IPS-18a (cell line): ENCODE measurements at regions not wholly inside any gene's neighbourhood (a gene's known extent, or its start where the extent isn't known, plus 50 kb on each side); places are given as distances from the start of the nearest gene placed in this dataset.

ENCODE experiments used
- H3K27ac ChIP-seq: one replicate; pipeline ENCODE4 v1.5.1; 2013; ENCODE audit warnings: low read length
- H3K27me3 ChIP-seq: one replicate; pipeline ENCODE4 v1.6.1; 2013; ENCODE audit warnings: mild to moderate bottlenecking, low read length; ENCODE audit not compliant: control insufficient read depth, insufficient read depth
- H3K36me3 ChIP-seq: one replicate; pipeline ENCODE4 v1.6.1; 2013; ENCODE audit warnings: low read depth, low read length; ENCODE audit not compliant: control insufficient read depth
- H3K4me1 ChIP-seq: one replicate; pipeline ENCODE4 v1.6.1; 2013; ENCODE audit warnings: low read depth, low read length; ENCODE audit not compliant: control insufficient read depth
- H3K4me3 ChIP-seq: one replicate; pipeline ENCODE4 v1.5.1; 2013; ENCODE audit warnings: low read length
- H3K9ac ChIP-seq: one replicate; pipeline ENCODE4 v1.6.1; 2013; ENCODE audit warnings: mild to moderate bottlenecking, low read length, moderate library complexity
- H3K9me3 ChIP-seq: one replicate; pipeline ENCODE4 v1.6.1; 2013; ENCODE audit warnings: low read depth, low read length; ENCODE audit not compliant: control insufficient read depth

GRCh38 chrX:134146493-134146892 is 90.5 kb upstream of the CCDC160 start:
- Histone ChIP-seq H3K27me3 (no peaks in the 10 kb centered on the region), H3K9me3 (no peaks in the 10 kb centered on the region), H3K4me3 (no peak overlapping the region), H3K9ac (no peak overlapping the region), H3K27ac (no peak overlapping the region), H3K4me1 (no peaks in the 10 kb centered on the region), H3K36me3 (no peaks in the 10 kb centered on the region)

- no peak overlapping the region for H3K4me3 ChIP-seq
Observed at GRCh38 chrX:134148172-134148692, 88.8 kb upstream of the CCDC160 start.

GRCh38 chrX:134158821-134159512 is 78.0 kb upstream of the CCDC160 start:
- no peak overlapping the region for H3K4me3 ChIP-seq
- peaks cover 10% of the 10 kb centered on the region for H3K9me3 ChIP-seq
- H3K27ac ChIP-seq = no peak overlapping the region
- H3K9ac ChIP-seq = no peak overlapping the region
- no peaks in the 10 kb centered on the region for H3K27me3 ChIP-seq
- no peaks in the 10 kb centered on the region for H3K36me3 ChIP-seq
- H3K4me1 ChIP-seq = no peaks in the 10 kb centered on the region

More at GRCh38 chrX:134148172-134148692, 88.8 kb upstream of the CCDC160 start:
- H3K27me3 ChIP-seq = no peaks in the 10 kb centered on the region
- no peak overlapping the region for H3K27ac ChIP-seq
- H3K36me3 ChIP-seq = no peaks in the 10 kb centered on the region
- no peak overlapping the region for H3K9ac ChIP-seq
- H3K4me1 ChIP-seq = no peaks in the 10 kb centered on the region
- H3K9me3 ChIP-seq = no peaks in the 10 kb centered on the region

- Histone ChIP-seq H3K36me3 (no peaks in the 10 kb centered on the region), H3K27me3 (no peaks in the 10 kb centered on the region), H3K4me1 (no peaks in the 10 kb centered on the region), H3K27ac (no peak overlapping the region), H3K9ac (no peak overlapping the region), H3K4me3 (no peak overlapping the region), H3K9me3 (peaks cover 6% of the 10 kb centered on the region)
Observed at GRCh38 chrX:134161162-134161561, 75.8 kb upstream of the CCDC160 start.

GRCh38 chrX:134162032-134162431 is 75.0 kb upstream of the CCDC160 start:
- Histone ChIP-seq H3K27ac (no peak overlapping the region), H3K36me3 (no peaks in the 10 kb centered on the region), H3K9ac (no peak overlapping the region), H3K4me1 (no peaks in the 10 kb centered on the region), H3K27me3 (no peaks in the 10 kb centered on the region), H3K4me3 (no peak overlapping the region), H3K9me3 (peaks cover 4% of the 10 kb centered on the region)

GRCh38 chrX:134163836-134164235 is 73.1 kb upstream of the CCDC160 start:
- Histone ChIP-seq H3K4me1 (no peaks in the 10 kb centered on the region), H3K9me3 (peaks cover 4% of the 10 kb centered on the region), H3K27me3 (no peaks in the 10 kb centered on the region), H3K4me3 (no peak overlapping the region), H3K9ac (no peak overlapping the region), H3K36me3 (peaks cover 4% of the 10 kb centered on the region), H3K27ac (no peak overlapping the region)

- Histone ChIP-seq H3K36me3 (peaks cover 22% of the 10 kb centered on the region), H3K4me1 (no peaks in the 10 kb centered on the region), H3K9ac (no peak overlapping the region), H3K9me3 (no peaks in the 10 kb centered on the region), H3K4me3 (no peak overlapping the region), H3K27me3 (no peaks in the 10 kb centered on the region), H3K27ac (no peak overlapping the region)
Observed at GRCh38 chrX:134167591-134168203, 69.3 kb upstream of the CCDC160 start.

- Histone ChIP-seq H3K9ac (peak overlapping the region; percentile 100), H3K4me1 (peaks cover 21% of the 10 kb centered on the region), H3K36me3 (peaks cover 22% of the 10 kb centered on the region), H3K4me3 (peak overlapping the region; percentile 98), H3K9me3 (no peaks in the 10 kb centered on the region), H3K27me3 (no peaks in the 10 kb centered on the region), H3K27ac (no peak overlapping the region)
Observed at GRCh38 chrX:134171661-134172587, 65.1 kb upstream of the CCDC160 start.

GRCh38 chrX:134172588-134173259 is 64.3 kb upstream of the CCDC160 start:
- Histone ChIP-seq H3K27me3 (no peaks in the 10 kb centered on the region), H3K4me3 (peak overlapping the region; percentile 98), H3K9me3 (no peaks in the 10 kb centered on the region), H3K9ac (peak overlapping the region; percentile 100), H3K4me1 (peaks cover 29% of the 10 kb centered on the region), H3K27ac (peak overlapping the region; percentile 77), H3K36me3 (peaks cover 22% of the 10 kb centered on the region)

GRCh38 chrX:134173541-134174272 is 63.3 kb upstream of the CCDC160 start:
- H3K4me3 ChIP-seq = peak overlapping the region; percentile 98

More at GRCh38 chrX:134173541-134174272, 63.3 kb upstream of the CCDC160 start:
- Histone ChIP-seq H3K4me1 (peaks cover 32% of the 10 kb centered on the region), H3K27ac (peak overlapping the region; percentile 99), H3K27me3 (no peaks in the 10 kb centered on the region), H3K9ac (peak overlapping the region; percentile 100), H3K9me3 (no peaks in the 10 kb centered on the region), H3K36me3 (peaks cover 20% of the 10 kb centered on the region)
